GM19468 (cell line): ENCODE measurements at regions not wholly inside any gene's neighbourhood (a gene's known extent, or its start where the extent isn't known, plus 50 kb on each side); places are given as distances from the start of the nearest gene placed in this dataset.

ENCODE experiments used
- ATAC-seq: cut with Tn5 transposase; IDR thresholded peaks from one replicate; pipeline ENCODE4 v1.9.1; 2021; ENCODE audit warnings: mild to moderate bottlenecking, moderate library complexity, moderate number of reproducible peaks; ENCODE audit not compliant: unreplicated experiment; ENCODE audit errors: extremely low read depth

DNA sequence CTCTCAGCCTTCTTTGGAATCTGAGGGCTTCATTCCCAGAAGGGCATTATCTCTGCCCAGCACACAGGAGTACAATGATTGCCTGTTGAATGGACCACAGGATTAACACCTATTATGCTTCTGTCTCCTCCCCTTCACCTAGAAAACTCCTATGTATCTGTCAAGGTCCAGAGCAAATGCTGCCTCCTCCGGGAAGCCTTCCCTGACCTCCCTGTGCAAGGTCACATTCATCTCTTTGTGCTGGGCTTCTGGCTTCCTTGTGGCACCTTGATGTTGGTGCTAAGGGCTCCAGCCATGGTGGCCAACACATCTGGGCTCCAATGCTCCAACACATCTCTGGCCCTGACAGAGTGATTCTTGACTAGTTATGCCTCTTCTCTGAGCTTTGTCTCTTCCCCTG is 49.9 kb upstream of the ATP2B2 start:
- no peak for ATAC-seq

DNA sequence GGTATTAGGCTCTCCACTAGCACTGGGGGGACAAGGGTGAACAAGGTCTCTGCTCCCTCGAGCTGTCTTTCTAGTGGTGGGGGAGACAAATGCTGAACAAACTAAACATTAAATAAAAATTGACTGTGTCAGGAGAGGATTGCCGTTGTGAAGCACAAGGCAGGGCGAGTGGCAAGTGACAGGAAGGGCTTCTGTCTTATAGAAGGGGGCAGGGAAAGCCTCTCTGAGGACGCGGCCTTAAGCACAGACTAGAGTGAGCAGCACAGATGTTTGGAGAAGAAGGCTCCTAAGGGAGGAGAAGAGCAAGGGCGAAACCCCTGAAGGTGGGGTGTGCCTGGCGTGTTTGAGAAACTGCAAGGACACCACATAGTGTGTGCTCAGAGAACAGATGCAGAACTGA is 50.9 kb upstream of the ATP2B2 start:
- no peak for ATAC-seq

DNA sequence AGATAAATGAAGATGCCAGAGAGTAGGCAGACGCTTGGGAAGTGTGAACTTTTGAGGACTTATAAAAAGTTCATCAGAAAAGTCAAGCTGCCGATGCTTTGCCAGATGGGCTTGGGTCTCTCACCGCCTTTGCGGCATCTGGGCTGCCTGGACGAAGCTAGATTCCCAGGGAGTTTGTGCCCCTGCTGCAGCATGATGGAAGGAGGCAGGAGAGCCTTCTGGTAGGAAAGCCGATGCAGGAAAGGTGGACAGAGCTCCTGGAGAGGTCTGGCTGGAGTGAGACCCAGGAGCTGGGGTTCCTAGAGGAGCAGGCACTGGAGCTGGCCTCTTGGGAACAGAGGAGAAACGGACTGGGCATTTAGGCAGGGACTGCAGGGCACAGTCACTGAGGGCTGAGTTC is 51.9 kb upstream of the ATP2B2 start:
- no peak for ATAC-seq

DNA sequence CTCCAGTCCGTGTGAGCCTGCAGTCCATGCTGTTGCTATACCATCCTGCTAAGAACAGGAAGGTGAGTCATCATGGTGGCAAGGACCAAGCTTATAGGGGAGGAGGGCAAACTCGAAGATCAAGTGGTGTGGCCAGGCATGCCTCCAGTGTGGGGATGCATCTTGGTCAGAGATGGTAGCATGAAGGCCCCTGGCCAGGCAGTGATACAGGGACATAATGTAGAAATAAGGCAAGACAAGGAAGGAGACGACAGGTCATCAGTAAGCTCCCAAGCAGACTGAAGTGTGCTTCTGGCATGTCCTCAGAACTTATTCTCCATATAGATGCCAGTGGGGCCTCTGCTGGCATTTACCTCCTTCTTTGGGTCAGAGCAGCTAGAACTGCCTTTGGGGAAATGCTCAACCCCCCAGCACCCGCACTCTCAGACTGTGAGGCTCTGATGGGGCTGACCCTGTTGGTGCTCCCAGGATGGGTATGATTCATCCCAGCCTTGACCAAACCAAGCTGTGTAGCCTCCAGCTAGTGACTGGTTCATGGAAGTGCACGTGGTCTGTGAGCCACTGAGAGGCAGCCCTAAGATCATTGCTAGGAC is 52.5 kb upstream of the ATP2B2 start:
- no peak for ATAC-seq

DNA sequence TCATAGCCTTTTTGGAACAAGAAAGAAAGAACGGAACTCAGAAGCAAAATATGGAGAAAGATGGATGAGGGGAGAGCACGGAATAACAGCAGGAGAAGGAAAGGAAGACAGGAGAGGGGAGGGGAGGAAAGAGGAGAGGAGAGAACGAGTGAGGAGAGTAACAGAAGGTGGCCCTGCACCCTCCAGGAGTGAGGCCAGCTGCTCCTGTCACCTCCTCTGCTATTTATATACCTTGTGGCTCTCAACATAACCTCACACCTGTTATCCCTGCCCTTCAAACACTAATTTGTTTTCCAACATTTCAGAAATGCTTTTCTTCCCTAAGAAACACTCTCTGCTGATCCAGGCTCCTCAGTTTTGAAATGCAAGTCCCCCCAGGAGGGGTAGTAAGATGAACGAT is 53.4 kb upstream of the ATP2B2 start:
- ATAC-seq: no peak

DNA sequence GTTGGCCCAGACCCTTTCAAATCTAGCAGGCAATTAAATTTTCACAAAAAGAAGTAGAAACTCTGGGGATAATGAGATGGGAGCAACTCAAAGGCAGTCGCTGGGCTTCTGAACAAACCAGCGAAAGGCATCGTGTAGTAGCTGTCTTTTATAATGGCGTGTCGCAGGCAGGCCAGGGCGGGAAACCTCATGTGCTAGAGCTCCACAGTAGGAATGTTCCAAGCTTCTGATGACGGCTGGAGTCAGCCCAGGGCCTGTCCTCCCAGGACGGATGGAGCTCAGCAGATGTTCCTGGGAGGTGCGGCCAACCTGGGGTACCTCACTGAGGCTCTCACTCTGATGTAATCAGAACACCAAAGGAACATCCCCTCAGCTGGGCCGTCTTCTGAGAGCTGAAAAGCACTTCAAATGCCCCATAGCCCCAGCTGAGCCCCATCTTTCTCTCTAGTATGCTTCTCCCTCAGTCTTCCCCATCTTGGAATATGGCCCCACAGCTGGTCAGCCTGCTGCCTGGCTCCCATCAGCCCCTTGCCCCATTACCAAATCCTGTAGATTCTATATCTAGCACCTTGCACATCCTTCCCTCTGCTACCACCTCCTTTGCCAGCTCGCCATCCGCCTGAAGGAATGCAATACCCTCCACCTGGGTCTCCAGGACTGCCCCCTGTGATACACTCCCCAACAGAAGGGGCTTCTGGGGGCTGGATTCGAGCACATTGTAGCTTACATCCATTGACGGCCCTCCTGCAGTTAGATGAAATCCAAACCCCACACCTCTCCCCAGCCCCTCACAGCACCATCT is 54.9 kb upstream of the ATP2B2 start:
- no peak for ATAC-seq

DNA sequence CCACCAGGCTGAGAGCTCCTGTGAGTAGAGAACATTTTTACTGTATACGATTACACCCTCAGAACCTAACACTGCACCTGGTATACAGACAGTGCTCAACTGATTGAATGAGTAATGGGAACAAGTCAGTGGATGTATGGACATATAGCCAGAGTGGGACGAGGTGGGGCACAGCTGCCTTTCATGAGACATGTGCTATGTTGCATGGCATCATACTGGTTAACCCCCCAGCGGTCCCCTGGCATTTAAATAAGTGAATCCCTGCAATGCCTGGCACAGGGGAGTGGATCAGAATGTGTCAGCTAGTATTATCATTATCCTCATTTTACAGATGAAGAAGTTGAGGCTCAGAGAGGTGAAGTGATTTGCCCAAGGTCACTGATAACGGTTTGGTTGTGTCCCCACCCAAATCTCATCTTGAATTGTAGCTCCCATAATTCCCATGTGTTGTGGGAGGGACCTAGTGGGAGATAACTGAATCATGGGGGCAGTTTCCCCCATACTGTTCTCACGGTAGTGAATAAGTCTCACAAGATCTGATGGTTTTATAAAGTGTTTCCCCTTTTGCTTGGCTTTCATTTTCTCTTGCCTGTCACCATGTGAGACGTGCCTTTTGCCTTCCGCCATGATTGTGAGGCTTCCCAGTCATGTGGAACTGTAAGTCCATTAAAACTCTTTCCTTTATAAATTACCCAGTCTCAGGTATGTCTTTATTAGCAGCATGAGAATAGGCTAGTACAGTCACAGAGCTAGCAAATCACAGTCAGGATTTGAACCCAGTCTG is 56.0 kb upstream of the ATP2B2 start:
- ATAC-seq: no peak

DNA sequence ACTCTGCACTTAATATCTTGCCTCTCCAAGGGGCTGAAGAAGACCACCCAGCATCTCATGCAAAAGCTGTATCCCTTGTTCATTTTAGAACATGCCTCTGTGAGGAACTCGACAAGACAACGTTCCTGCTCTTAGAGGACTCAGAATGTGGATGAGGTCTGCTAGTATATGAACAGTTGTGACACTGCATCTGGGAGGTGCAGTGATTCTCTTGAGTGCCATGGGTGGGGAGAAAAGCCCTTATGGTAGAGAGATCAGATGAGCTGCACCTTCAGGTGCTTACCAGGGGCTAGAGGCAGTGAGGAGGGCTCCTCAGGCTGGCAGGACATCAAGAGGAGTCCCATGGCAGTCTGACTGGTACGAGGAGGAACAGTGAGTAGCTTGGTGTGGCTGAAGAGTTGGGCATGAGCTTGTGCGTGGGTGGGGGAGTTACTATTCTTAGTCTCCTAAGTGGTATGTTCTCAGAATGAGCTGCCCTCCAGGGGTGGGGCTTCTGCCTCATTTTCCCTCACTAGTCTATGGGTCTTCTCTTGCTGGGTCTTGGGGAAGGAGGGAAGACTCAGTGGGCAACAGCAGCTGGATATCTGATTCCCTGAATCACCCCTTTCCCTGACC is 56.7 kb upstream of the ATP2B2 start:
- no peak for ATAC-seq

DNA sequence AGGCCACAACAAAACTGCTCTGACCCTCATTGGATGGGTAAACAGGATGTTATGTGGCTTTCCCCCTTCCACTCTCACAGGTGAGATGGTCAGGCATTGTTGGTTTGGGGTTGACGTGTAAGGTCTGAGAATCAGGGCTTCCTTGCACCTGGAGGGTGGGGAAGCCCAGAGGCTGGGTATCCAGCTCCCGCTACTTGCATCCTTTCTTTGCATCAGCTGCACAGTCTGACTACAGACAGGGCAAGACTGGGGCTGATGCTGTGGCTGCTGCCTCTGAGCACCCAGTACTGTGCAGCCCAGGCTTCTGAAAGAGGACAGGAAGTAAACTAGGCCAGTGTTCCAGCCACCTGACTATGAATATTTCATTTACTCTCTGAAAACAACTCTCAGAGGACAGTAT is 58.0 kb upstream of the ATP2B2 start:
- ATAC-seq: peak; percentile 65

DNA sequence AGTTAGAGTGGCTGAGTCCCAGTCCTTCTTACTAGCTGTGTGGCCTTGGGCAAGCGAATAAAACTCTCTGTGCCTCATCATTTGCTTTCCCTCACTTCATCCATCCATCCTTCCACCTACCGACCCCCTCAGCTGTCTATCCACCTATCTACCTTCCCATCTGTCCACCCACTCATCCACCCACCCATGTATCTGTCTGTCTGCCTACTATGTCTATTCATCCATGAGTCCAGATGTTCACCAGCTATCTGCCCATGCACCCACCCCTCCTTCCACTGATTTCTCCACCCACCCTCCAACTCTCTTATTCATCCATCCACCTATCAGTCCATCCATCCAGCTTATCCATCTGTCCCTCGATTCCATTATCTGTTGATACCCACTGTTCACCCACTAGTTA is 60.4 kb upstream of the ATP2B2 start:
- ATAC-seq: no peak

DNA sequence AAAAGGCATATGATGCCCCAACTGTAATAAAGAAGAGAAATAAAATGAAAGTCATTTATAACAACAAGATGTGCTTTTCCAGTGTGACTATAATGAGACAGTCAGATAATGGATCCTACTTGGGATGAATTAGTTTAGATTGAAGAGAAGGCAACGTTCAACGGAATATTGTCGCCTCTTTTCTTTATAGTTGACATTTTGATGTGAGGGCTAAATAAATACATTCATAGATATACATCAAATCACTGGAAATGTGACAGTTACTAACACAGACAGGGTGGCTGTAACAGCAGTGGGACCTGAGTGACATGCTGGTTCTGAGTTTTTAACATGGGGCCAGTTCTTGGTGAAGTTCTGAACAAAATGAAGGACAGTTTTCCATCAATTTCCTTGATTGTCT is 61.1 kb upstream of the ATP2B2 start:
- no peak for ATAC-seq

DNA sequence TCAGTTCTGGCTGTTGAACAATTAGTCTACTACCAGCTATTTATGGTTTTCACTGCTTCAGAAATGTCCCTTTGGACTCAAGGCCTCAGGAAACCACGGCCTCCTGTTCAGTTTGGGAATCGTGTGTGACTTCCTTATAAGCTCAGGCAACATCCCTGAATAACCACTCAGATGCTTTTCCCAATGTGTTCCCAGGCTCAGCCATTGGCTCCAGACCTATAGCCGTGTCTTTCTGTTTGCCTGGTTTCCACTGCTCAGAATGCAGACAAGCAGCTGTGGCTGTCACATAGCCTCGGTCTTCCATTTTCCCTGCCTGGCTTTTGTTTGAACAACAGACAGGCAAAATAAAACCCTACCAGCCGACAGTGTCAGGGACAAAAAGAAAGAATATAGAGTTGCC is 63.2 kb upstream of the ATP2B2 start:
- no peak for ATAC-seq

DNA sequence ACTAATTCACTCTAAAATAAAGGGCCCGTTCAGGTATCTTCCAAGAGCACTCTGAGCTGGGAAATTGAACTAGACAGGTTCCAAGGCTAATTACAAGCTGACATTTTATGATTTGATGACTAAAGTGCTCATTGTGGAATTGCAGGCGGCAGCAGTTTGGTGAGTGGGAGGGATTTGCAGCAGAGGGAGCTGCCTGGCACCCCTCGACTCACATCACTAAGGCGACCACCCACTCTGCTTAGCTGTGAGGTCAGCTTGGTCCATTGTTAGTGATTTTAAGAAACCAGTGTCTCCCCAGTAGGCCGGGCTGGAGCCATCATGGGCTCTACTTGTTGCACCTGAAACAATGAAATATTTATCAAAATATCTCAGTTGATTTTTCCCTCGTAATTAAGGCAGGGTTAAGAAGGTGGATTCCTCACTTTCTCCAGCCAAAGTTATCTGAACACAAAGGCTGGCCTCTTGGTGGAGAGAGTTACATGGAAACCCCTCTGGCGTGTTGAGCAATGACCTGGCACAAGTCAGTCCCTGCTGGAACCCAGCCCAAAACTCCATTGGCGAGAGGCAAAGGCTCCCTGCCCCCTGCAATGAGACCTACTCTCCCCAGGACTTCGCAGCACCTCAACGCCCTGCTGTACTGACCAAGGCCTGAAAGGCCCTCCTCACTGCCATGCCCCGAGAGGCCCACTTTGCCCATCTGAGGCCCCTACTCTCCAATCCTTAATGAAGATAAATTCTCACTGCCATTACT is 65.0 kb upstream of the ATP2B2 start:
- ATAC-seq: no peak

DNA sequence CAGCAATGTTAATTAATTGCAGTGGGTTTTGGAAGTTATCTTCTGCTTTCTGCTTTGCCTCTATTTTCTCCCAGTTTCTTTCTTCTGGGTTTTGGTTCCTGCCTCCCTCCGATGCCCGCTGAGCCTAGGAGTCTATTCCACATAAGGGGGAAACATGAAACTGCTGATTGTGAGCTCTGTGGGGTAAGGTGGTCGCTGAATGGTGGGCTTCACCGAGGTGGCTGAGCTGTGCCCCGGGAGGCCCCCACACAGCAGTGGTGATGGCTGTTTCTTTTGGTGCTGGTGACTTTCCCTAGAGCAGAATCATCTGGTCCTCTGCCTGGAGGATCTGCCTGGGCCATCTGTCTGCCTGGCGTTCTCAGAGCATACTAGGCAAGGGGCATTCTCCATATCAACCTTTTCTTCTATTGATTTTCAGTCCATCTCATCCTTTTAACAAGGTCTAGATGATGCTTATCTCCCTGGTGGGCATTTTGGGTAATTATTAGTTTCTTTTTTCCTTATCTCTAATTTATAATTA is 68.8 kb upstream of the ATP2B2 start:
- no peak for ATAC-seq

DNA sequence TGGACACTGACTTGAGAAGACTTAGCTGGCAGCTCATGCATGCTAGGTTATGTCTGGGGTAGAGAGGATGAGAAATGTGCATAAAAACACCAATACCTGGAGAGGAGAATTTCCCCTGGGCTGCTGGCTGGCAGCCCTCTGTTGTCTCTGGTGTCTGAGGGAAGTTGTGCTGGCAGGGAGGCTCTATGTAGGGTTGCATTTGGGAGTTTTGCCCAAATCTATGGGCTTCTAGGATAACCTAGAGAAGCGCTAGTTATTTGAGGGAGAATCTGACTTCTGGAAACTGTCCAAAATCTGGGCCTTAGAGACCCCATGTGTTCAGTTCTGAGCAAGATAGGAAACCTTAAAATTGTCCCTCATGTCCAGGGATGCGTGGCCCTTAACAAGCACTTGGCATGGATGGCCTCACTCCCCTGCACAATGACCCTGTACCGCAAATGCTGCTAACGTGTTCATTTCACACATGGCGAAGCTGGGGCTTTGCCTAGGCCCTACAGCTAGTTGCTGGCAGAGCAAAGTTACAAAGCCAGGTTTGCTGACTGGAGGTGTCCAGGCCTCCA is 70.3 kb upstream of the ATP2B2 start:
- no peak for ATAC-seq

DNA sequence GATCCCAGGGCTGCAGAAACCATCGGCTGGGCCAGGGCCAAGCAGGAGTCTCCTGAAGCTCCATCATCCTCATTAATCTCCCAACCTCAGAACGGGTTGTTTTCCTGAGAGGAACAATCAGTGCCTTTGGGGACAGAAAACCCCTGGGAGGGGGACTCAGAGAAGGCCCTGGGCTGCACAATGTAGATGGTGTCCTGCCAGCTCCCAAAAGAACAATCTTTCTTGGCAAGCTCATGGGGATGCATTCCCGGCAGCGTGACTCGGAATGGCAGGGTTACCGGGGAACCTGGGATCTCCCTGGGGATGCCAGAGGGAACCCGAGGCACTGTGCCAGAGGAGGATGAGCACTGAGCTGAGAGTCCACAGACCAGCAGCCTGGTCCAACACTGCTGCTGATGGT is 72.1 kb upstream of the ATP2B2 start:
- ATAC-seq: no peak

DNA sequence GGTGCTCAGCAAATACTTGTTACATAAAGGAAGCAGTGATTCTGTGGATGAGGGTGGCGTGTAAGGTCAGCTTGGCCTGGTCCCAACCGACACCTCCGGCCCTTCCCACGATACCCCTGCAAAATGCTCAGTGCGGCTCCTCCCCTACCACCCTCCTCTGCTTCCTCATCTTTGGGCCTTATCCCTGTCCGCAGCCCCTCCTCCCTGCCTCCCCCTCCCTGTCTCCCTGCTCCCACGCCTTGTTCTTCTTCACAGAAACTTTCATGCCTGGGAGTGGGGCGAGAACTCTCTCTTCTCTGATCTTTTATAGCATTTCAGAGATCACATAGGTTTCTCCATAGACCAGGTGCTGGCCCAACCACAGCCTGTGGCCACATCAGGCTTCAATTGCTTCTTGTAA is 75.0 kb upstream of the ATP2B2 start:
- no peak for ATAC-seq

DNA sequence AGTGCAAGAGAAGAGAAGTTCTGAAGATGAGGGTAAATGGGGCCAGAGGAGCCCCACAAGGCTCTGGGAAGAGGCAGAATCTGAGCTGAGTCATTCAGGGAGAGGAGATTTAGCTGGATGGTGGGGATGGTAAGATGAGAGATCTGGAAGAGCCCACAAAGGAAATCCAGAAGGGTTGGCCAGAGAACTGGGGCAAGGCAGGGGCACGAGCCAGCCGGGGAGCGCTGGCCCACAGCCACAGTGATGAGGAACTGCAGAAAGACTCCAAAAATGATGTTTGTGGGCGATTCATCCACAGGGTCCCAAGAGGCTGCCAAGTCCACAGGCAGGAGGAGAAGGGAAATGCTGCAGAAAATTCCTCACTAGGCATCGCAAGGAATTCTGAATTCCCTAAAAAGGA is 75.9 kb upstream of the ATP2B2 start:
- no peak for ATAC-seq

DNA sequence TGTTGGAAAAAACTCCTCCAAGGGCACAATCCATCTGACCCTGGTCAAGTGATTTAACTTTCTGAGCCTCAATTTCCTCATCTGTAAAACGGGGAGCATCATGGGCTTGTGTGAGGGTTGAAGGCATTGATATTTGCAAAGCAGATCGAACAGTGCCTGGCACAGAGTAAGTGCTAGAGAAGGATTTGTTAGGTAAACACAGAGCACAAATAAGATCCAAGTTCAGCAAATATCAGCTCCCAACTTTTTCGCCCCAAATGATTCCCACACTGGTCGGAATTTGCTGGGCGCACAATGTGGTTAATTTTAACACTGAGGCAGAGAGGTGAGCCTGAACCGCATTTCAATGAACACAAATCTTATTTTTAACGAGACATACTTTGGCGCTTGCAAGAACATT is 76.3 kb upstream of the ATP2B2 start:
- ATAC-seq: no peak

DNA sequence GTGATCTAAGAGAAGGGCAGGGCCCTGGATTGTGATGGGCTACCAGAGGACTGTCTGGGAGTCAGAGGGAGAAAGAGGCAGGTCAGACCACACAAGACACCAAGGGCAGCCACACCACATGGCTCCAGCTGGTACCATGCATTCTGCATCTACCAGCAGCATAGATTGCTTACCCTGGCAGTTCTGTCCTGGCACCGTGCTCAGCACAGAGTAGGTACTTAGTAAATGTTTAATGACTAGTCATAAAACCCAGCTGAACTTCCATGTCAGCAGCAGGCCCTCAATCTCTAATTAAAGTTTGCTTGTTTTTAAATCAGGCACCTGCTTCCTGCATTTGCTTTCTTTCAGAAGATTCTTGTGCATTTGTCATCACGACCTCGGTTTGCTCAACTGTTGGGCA is 77.3 kb upstream of the ATP2B2 start:
- no peak for ATAC-seq
